ENCODE measurements at regions not wholly inside any gene's neighbourhood (a gene's known extent, or its start where the extent isn't known, plus 50 kb on each side); places are given as distances from the start of the nearest gene placed in this dataset.
"Not testable (repeated sequence)": the region's sequence is repeated elsewhere in the genome, so short reads cannot be mapped to it uniquely, and the experiment has no call there.

DNA sequence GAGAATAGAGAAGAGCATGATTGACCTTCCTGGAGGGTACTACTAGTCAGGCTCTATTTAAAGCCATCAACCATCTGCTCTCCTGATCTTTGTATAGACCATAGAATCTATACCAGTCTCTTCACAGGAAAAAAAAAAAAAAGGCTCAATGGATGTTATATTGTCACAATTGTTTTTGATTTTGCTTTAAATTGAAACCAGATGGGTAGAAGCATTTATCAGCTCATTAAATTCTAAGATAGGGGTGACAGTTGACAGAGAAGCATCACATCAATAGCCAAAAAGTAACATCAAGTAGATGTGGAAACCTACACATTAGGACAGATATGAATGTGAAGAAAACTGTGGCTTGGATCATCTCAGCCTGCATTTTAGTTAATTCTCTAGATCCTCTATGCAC lies 558.9 kb upstream of the MBL2 start:
- Histone ChIP-seq H3K27ac (no peak overlapping the region), H3K4me3 (ENCODE audit: low read depth, low read length) (no peak overlapping the region), H3K9ac (no peak overlapping the region), H3K4me2 (ENCODE audit: low read length) (no peak overlapping the region), H3K36me3 (ENCODE audit: control insufficient read depth, insufficient read depth, low read length) (no peaks in the 10 kb centered on the region), H3K9me3 (ENCODE audit: control insufficient read depth, low read length) (no peaks in the 10 kb centered on the region), H3K27me3 (ENCODE audit: control insufficient read depth, insufficient read depth, low read length) (no peaks in the 10 kb centered on the region), H2AFZ (no peak overlapping the region), H3K4me1 (no peaks in the 10 kb centered on the region), H3K79me2 (no peaks in the 10 kb centered on the region)
- TF ChIP-seq, protein P1, sequence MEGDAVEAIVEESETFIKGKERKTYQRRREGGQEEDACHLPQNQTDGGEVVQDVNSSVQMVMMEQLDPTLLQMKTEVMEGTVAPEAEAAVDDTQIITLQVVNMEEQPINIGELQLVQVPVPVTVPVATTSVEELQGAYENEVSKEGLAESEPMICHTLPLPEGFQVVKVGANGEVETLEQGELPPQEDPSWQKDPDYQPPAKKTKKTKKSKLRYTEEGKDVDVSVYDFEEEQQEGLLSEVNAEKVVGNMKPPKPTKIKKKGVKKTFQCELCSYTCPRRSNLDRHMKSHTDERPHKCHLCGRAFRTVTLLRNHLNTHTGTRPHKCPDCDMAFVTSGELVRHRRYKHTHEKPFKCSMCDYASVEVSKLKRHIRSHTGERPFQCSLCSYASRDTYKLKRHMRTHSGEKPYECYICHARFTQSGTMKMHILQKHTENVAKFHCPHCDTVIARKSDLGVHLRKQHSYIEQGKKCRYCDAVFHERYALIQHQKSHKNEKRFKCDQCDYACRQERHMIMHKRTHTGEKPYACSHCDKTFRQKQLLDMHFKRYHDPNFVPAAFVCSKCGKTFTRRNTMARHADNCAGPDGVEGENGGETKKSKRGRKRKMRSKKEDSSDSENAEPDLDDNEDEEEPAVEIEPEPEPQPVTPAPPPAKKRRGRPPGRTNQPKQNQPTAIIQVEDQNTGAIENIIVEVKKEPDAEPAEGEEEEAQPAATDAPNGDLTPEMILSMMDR (IDR thresholded peaks at IDR 0.05): no peak

DNA sequence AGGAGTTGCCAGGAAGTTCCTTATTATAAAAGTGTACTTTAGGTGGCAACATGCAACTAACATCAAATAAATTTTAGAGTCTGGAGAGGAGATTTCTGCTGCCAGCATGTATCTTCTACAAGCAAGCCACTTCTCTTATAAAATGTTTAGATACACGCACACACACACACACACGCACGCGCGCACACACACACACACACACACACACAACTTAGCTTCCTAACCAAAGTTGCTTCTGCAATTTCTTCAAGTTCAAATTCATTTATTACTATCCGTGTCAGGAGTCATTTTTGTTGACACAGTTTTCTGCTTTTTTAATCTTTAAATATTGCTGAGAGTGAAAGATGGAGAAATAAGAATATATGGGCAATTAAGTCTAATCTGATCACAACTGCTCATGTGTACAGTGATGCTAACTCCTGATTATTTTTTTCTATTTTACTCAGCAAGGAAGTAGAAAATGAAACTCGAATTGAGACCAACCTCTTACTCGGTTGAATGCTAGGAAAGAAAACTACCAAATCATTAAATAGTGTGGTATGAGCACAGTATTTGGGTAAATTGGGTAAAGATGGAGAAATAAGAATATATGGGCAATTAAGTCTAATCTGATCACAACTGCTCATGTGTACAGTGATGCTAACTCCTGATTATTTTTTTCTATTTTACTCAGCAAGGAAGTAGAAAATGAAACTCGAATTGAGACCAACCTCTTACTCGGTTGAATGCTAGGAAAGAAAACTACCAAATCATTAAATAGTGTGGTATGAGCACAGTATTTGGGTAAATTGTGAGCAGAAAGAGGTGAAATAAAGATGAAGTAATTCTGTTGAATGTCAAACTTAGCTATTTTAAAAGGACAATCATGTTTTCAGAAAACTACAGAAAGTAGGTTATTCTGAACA lies 554.1 kb upstream of the MBL2 start:
- H3K4me2 ChIP-seq (ENCODE audit: low read length): peak overlapping the region; percentile 33
- not testable (repeated sequence) for H3K27me3 ChIP-seq (ENCODE audit: control insufficient read depth, insufficient read depth, low read length); H3K27ac ChIP-seq; H3K36me3 ChIP-seq (ENCODE audit: control insufficient read depth, insufficient read depth, low read length); H2AFZ ChIP-seq; H3K4me3 ChIP-seq (ENCODE audit: low read depth, low read length); H3K4me1 ChIP-seq; H3K79me2 ChIP-seq; H3K9ac ChIP-seq; H3K9me3 ChIP-seq (ENCODE audit: control insufficient read depth, low read length)

DNA sequence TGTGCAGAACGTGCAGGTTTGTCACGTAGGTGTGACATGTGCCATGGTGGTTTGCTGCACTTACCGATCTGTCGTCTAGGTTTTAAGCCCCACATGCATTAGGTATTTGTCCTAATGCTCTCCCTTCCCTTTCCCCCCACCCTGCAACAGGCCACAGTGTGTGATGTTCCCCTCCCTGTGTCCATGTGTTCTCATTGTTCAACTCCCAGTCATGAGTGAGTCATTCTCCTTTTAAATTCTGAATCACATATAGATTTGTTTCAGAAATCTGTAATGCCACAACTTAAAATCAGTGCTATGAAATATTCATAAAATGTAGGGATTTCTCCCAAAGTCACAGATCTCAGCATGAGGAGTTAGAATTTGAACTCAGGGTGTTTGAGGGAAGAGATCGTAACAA lies 552.5 kb upstream of the MBL2 start:
- H3K4me1 ChIP-seq: no peaks in the 10 kb centered on the region

DNA sequence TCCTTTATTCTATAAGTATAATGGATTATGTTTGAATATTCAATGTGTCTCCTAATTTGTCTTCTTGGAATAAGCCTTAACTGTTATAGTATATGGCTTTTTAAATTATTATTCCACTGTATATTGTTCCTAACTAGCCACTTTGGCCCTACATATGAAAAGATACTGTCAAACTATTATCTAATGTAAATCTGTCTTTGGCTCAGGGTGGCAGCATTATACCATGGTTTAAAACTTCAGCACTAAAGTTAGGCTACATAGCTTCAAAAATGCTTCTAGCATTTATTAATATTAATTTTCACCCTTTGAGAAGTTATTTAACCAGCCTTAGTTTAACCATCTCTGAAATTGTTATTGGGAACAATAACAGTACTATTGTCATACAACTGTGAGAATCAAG lies 543.1 kb upstream of the MBL2 start:
- Histone ChIP-seq H3K9me3 (ENCODE audit: control insufficient read depth, low read length) (no peaks in the 10 kb centered on the region), H3K4me3 (ENCODE audit: low read depth, low read length) (no peak overlapping the region), H3K9ac (no peak overlapping the region), H2AFZ (no peak overlapping the region), H3K27ac (no peak overlapping the region), H3K27me3 (ENCODE audit: control insufficient read depth, insufficient read depth, low read length) (no peaks in the 10 kb centered on the region), H3K4me1 (no peaks in the 10 kb centered on the region), H3K79me2 (no peaks in the 10 kb centered on the region), H3K36me3 (ENCODE audit: control insufficient read depth, insufficient read depth, low read length) (no peaks in the 10 kb centered on the region), H3K4me2 (ENCODE audit: low read length) (no peak overlapping the region)
- TF ChIP-seq, protein P1 (IDR thresholded peaks at IDR 0.05): no peak

More for the DNA sequence above, 552.5 kb upstream of the MBL2 start:
- Histone ChIP-seq H3K36me3 (ENCODE audit: control insufficient read depth, insufficient read depth, low read length) (no peaks in the 10 kb centered on the region), H3K79me2 (no peaks in the 10 kb centered on the region), H3K9me3 (ENCODE audit: control insufficient read depth, low read length) (no peaks in the 10 kb centered on the region), H3K4me2 (ENCODE audit: low read length) (no peak overlapping the region), H3K4me3 (ENCODE audit: low read depth, low read length) (no peak overlapping the region), H3K27ac (no peak overlapping the region), H3K27me3 (ENCODE audit: control insufficient read depth, insufficient read depth, low read length) (no peaks in the 10 kb centered on the region), H2AFZ (no peak overlapping the region), H3K9ac (no peak overlapping the region)
- TF ChIP-seq, protein P1 (IDR thresholded peaks at IDR 0.05): no peak

DNA sequence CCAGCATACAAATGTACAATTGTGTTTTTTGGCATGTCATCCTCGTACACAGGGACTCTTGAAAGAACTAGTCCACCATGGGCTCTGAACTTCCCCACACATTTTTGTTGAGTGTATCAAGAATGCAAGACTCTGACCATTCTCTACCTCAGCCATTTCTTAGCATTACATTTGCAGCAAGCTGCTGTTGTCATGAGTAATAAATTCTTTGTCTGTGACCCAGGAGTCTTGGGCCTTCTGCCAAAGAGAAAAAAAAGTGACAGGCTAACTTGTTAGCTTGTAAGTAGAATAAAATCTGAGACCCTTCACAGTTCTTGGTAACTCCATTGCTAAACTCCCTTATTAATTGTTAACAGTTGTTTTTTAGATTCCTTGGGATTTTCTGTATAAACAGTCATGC lies 542.3 kb upstream of the MBL2 start:
- Histone ChIP-seq H3K9me3 (ENCODE audit: control insufficient read depth, low read length) (no peaks in the 10 kb centered on the region), H3K9ac (no peak overlapping the region), H3K4me1 (no peaks in the 10 kb centered on the region), H3K79me2 (no peaks in the 10 kb centered on the region), H3K4me3 (ENCODE audit: low read depth, low read length) (no peak overlapping the region), H3K4me2 (ENCODE audit: low read length) (no peak overlapping the region), H2AFZ (no peak overlapping the region), H3K27ac (no peak overlapping the region), H3K27me3 (ENCODE audit: control insufficient read depth, insufficient read depth, low read length) (no peaks in the 10 kb centered on the region), H3K36me3 (ENCODE audit: control insufficient read depth, insufficient read depth, low read length) (no peaks in the 10 kb centered on the region)
- TF ChIP-seq, protein P1 (IDR thresholded peaks at IDR 0.05): no peak

Data from parathyroid adenoma (tissue), 2 donors.